ENCODE measurements at regions not wholly inside any gene's neighbourhood (a gene's known extent, or its start where the extent isn't known, plus 50 kb on each side); places are given as distances from the start of the nearest gene placed in this dataset.
"Not testable (repeated sequence)": the region's sequence is repeated elsewhere in the genome, so short reads cannot be mapped to it uniquely, and the experiment has no call there.

DNA sequence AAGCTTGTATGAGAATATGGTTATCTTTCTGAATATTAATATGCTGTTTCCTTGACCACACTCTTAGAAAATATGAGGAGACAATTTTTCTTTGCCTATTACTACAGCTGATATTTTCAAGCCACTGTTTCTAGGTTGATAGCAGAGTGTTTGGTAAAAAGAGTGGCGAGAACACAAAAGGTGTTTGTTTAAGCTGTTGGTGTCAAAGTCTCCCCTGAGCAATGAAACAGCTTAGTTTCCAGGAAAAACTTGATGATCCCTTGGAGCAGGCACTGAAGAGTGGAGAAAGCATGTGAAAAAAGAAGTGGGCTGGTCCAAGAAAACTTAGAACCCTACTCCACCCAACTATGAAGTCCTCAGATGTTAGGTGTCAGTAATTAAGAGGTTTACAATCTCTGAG is 182.7 kb downstream of the TFAP2B start:
- Histone ChIP-seq H4K8ac (ENCODE audit: low read depth, low read length) (no peak overlapping the region), H3K36me3 (ENCODE audit: control insufficient read depth in 1 of 2, insufficient read depth in 2 of 2, low read length in 2 of 2) (no peaks in the 10 kb centered on the region), H3K4me2 (ENCODE audit: low read length) (no peak overlapping the region), H3K79me1 (ENCODE audit: low read length) (no peaks in the 10 kb centered on the region), H4K12ac (ENCODE audit: low read depth, low read length) (no peak overlapping the region), H3K23ac (ENCODE audit: low read length) (no peak overlapping the region), H2BK120ac (ENCODE audit: insufficient read depth, low read length, poor library complexity) (no peak overlapping the region), H3K9ac (ENCODE audit: low read length) (no peak overlapping the region), H2AFZ (ENCODE audit: insufficient read depth, low read length, poor library complexity) (no peak overlapping the region), H4K91ac (ENCODE audit: low read depth, low read length) (no peak overlapping the region), H3K27ac (ENCODE audit: low read depth, low read length) (no peak overlapping the region), H2BK5ac (ENCODE audit: low read depth, low read length, poor library complexity) (no peak overlapping the region), H3K9me3 (ENCODE audit: insufficient read depth, low read depth, low read length) (no peaks in the 10 kb centered on the region), H3K14ac (ENCODE audit: low read length) (no peak overlapping the region), H3K4me1 (ENCODE audit: control insufficient read depth in 1 of 2, insufficient read depth in 2 of 2, low read length in 2 of 2) (no peaks in the 10 kb centered on the region), H2AK5ac (ENCODE audit: low read length) (no peak overlapping the region), H3K18ac (ENCODE audit: low read length) (no peak overlapping the region), H3K4ac (ENCODE audit: low read depth, low read length) (no peak overlapping the region), H3K27me3 (ENCODE audit: insufficient read depth, low read length) (no peaks in the 10 kb centered on the region), H3K4me3 (ENCODE audit: low read depth, low read length) (no peak overlapping the region), H2BK12ac (ENCODE audit: low read length) (no peak overlapping the region), H3K79me2 (ENCODE audit: control insufficient read depth, insufficient read depth, low read length, poor library complexity) (no peaks in the 10 kb centered on the region)
- no CpG with 5 or more reads among the region's 1 CpG for WGBS (ENCODE audit: extremely low coverage, insufficient coverage, insufficient read length)
- no peak for DNase-seq

DNA sequence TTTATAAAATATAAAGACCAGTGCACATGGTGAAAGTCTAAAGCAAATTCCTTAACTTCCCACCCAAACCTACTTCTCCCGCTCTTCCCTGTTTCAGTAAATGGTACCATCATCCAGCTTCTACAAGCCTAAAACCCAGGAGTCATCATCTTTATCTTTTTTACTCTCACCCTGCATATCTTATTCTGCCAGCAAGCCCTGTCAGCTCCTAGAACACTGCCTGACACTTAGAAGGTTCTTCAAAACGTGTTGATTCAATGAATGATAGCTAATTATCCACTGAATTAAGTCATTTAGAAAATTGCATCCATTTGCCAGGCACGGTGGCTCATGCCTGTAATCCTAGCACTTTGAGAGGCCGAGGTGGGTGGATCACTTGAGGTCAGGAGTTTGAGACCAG is 185.7 kb downstream of the TFAP2B start:
- Histone ChIP-seq H3K4me1 (ENCODE audit: control insufficient read depth in 1 of 2, insufficient read depth in 2 of 2, low read length in 2 of 2) (no peaks in the 10 kb centered on the region), H2BK5ac (ENCODE audit: low read depth, low read length, poor library complexity) (no peak overlapping the region), H2AK5ac (ENCODE audit: low read length) (no peak overlapping the region), H3K27me3 (ENCODE audit: insufficient read depth, low read length) (no peaks in the 10 kb centered on the region), H3K4ac (ENCODE audit: low read depth, low read length) (no peak overlapping the region), H3K79me1 (ENCODE audit: low read length) (no peaks in the 10 kb centered on the region), H3K9ac (ENCODE audit: low read length) (no peak overlapping the region), H4K12ac (ENCODE audit: low read depth, low read length) (no peak overlapping the region), H3K4me3 (ENCODE audit: low read depth, low read length) (no peak overlapping the region), H3K14ac (ENCODE audit: low read length) (no peak overlapping the region), H3K23ac (ENCODE audit: low read length) (no peak overlapping the region), H2BK12ac (ENCODE audit: low read length) (no peak overlapping the region), H3K18ac (ENCODE audit: low read length) (no peak overlapping the region), H4K91ac (ENCODE audit: low read depth, low read length) (no peak overlapping the region), H3K36me3 (ENCODE audit: control insufficient read depth in 1 of 2, insufficient read depth in 2 of 2, low read length in 2 of 2) (no peaks in the 10 kb centered on the region), H3K79me2 (ENCODE audit: control insufficient read depth, insufficient read depth, low read length, poor library complexity) (no peaks in the 10 kb centered on the region), H3K4me2 (ENCODE audit: low read length) (no peak overlapping the region), H3K27ac (ENCODE audit: low read depth, low read length) (no peak overlapping the region), H2AFZ (ENCODE audit: insufficient read depth, low read length, poor library complexity) (no peak overlapping the region), H4K8ac (ENCODE audit: low read depth, low read length) (no peak overlapping the region), H2BK120ac (ENCODE audit: insufficient read depth, low read length, poor library complexity) (no peak overlapping the region), H3K9me3 (ENCODE audit: insufficient read depth, low read depth, low read length) (no peaks in the 10 kb centered on the region)
- no CpG with 5 or more reads among the region's 4 CpGs for WGBS (ENCODE audit: extremely low coverage, insufficient coverage, insufficient read length)
- no peak for DNase-seq

DNA sequence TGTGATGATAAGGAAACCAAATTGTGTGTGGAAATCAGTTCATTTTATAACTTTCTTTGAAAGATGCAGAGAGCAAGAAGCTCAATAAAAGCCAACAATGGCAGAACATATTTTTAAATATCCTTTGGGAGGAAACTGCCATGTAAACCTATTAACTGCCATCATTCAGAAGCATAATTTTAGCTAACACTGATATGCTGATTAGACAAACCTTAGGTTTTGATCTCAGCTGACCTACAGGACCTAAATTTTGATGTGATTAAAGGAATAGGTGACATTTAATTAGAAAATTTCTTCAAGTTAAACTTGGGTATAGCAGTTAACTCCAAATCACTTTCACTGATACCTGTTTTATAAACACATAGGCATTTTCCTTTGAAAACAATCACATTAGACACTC is 187.1 kb downstream of the TFAP2B start:
- H3K4ac ChIP-seq (ENCODE audit: low read depth, low read length): no peak overlapping the region
- no peak overlapping the region for H3K14ac ChIP-seq (ENCODE audit: low read length)
- no peak overlapping the region for H3K9ac ChIP-seq (ENCODE audit: low read length)
- H2AK5ac ChIP-seq (ENCODE audit: low read length): no peak overlapping the region
- H3K27ac ChIP-seq (ENCODE audit: low read depth, low read length): no peak overlapping the region
- H3K27me3 ChIP-seq (ENCODE audit: insufficient read depth, low read length): no peaks in the 10 kb centered on the region
- no peak overlapping the region for H3K4me2 ChIP-seq (ENCODE audit: low read length)
- H3K4me1 ChIP-seq (ENCODE audit: control insufficient read depth in 1 of 2, insufficient read depth in 2 of 2, low read length in 2 of 2): no peaks in the 10 kb centered on the region
- DNase-seq: no peak
- no peak overlapping the region for H2AFZ ChIP-seq (ENCODE audit: insufficient read depth, low read length, poor library complexity)
- no peak overlapping the region for H4K12ac ChIP-seq (ENCODE audit: low read depth, low read length)
- no peak overlapping the region for H2BK120ac ChIP-seq (ENCODE audit: insufficient read depth, low read length, poor library complexity)
- H3K79me2 ChIP-seq (ENCODE audit: control insufficient read depth, insufficient read depth, low read length, poor library complexity): no peaks in the 10 kb centered on the region
- H3K18ac ChIP-seq (ENCODE audit: low read length): no peak overlapping the region
- H4K8ac ChIP-seq (ENCODE audit: low read depth, low read length): no peak overlapping the region
- H3K36me3 ChIP-seq (ENCODE audit: control insufficient read depth in 1 of 2, insufficient read depth in 2 of 2, low read length in 2 of 2): no peaks in the 10 kb centered on the region
- no peak overlapping the region for H3K23ac ChIP-seq (ENCODE audit: low read length)
- no peak overlapping the region for H2BK5ac ChIP-seq (ENCODE audit: low read depth, low read length, poor library complexity)
- no peak overlapping the region for H4K91ac ChIP-seq (ENCODE audit: low read depth, low read length)
- no peak overlapping the region for H2BK12ac ChIP-seq (ENCODE audit: low read length)
- no peaks in the 10 kb centered on the region for H3K79me1 ChIP-seq (ENCODE audit: low read length)
- no peaks in the 10 kb centered on the region for H3K9me3 ChIP-seq (ENCODE audit: insufficient read depth, low read depth, low read length)
- no peak overlapping the region for H3K4me3 ChIP-seq (ENCODE audit: low read depth, low read length)

DNA sequence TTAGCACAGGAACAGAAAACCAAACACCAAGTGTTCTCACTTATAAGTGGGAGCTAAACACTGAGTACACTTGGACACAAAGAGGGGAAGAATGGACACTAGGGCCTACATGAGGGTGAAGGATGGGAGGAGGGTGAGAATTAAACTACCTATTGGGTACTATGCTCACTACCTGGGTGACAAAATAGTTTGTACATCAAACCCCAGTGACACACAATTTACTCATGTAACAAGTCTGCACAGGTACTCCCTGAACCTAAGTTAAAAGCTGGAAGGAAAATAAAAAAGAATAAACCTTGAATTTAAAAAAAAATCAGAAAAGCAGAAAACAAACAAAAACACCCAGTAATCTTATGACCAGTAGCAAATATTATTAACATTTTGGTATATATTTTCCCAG is 188.6 kb downstream of the TFAP2B start:
- no peaks in the 10 kb centered on the region for H3K4me1 ChIP-seq (ENCODE audit: control insufficient read depth in 1 of 2, insufficient read depth in 2 of 2, low read length in 2 of 2)

DNA sequence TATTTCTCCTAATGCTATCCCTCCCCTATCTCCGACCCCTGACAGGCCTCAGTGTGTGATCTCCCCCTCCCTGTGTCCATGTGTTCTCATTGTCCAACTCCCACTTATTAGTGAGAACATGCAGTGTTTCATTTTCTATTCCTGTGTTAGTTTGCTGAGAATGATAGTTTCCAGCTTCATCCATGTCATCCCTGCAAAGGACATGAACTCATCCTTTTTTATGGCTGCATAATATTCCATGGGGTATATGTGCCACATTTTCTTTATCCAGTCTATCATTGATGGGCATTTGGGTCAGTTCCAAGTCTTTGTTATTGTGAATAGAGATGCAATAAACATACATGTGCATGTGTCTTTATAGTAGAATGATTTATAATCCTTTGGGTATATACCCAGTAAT is 190.0 kb downstream of the TFAP2B start:
- H3K4me2 ChIP-seq (ENCODE audit: low read length); H3K4me1 ChIP-seq (ENCODE audit: control insufficient read depth in 1 of 2, insufficient read depth in 2 of 2, low read length in 2 of 2); H3K18ac ChIP-seq (ENCODE audit: low read length); H3K4me3 ChIP-seq (ENCODE audit: low read depth, low read length); H2BK12ac ChIP-seq (ENCODE audit: low read length); H3K27ac ChIP-seq (ENCODE audit: low read depth, low read length); H2BK5ac ChIP-seq (ENCODE audit: low read depth, low read length, poor library complexity); H2AFZ ChIP-seq (ENCODE audit: insufficient read depth, low read length, poor library complexity); H3K79me2 ChIP-seq (ENCODE audit: control insufficient read depth, insufficient read depth, low read length, poor library complexity); H3K27me3 ChIP-seq (ENCODE audit: insufficient read depth, low read length); H2BK120ac ChIP-seq (ENCODE audit: insufficient read depth, low read length, poor library complexity); H3K23ac ChIP-seq (ENCODE audit: low read length); H2AK5ac ChIP-seq (ENCODE audit: low read length); H3K14ac ChIP-seq (ENCODE audit: low read length); H3K9me3 ChIP-seq (ENCODE audit: insufficient read depth, low read depth, low read length); H4K12ac ChIP-seq (ENCODE audit: low read depth, low read length); H4K8ac ChIP-seq (ENCODE audit: low read depth, low read length); H4K91ac ChIP-seq (ENCODE audit: low read depth, low read length); H3K4ac ChIP-seq (ENCODE audit: low read depth, low read length); H3K9ac ChIP-seq (ENCODE audit: low read length); H3K36me3 ChIP-seq (ENCODE audit: control insufficient read depth in 1 of 2, insufficient read depth in 2 of 2, low read length in 2 of 2); H3K79me1 ChIP-seq (ENCODE audit: low read length); DNase-seq: not testable (repeated sequence)
- no CpG with 5 or more reads among the region's 1 CpG for whole genome bisulfite sequencing (ENCODE audit: extremely low coverage, insufficient coverage, insufficient read length)

More for the DNA sequence above, 188.6 kb downstream of the TFAP2B start:
- H2AK5ac ChIP-seq (ENCODE audit: low read length): no peak overlapping the region
- no peak overlapping the region for H4K8ac ChIP-seq (ENCODE audit: low read depth, low read length)
- H2AFZ ChIP-seq (ENCODE audit: insufficient read depth, low read length, poor library complexity): no peak overlapping the region
- DNase-seq: no peak
- no peak overlapping the region for H4K91ac ChIP-seq (ENCODE audit: low read depth, low read length)
- H3K36me3 ChIP-seq (ENCODE audit: control insufficient read depth in 1 of 2, insufficient read depth in 2 of 2, low read length in 2 of 2): no peaks in the 10 kb centered on the region
- no peak overlapping the region for H3K9ac ChIP-seq (ENCODE audit: low read length)
- no peak overlapping the region for H2BK12ac ChIP-seq (ENCODE audit: low read length)
- no peak overlapping the region for H3K23ac ChIP-seq (ENCODE audit: low read length)
- H3K14ac ChIP-seq (ENCODE audit: low read length): no peak overlapping the region
- no peak overlapping the region for H3K4me2 ChIP-seq (ENCODE audit: low read length)
- H4K12ac ChIP-seq (ENCODE audit: low read depth, low read length): no peak overlapping the region
- no peak overlapping the region for H2BK5ac ChIP-seq (ENCODE audit: low read depth, low read length, poor library complexity)
- no peaks in the 10 kb centered on the region for H3K27me3 ChIP-seq (ENCODE audit: insufficient read depth, low read length)
- H3K79me2 ChIP-seq (ENCODE audit: control insufficient read depth, insufficient read depth, low read length, poor library complexity): no peaks in the 10 kb centered on the region
- H3K79me1 ChIP-seq (ENCODE audit: low read length): no peaks in the 10 kb centered on the region
- no peak overlapping the region for H3K18ac ChIP-seq (ENCODE audit: low read length)
- no peak overlapping the region for H2BK120ac ChIP-seq (ENCODE audit: insufficient read depth, low read length, poor library complexity)
- no peaks in the 10 kb centered on the region for H3K9me3 ChIP-seq (ENCODE audit: insufficient read depth, low read depth, low read length)
- H3K4me3 ChIP-seq (ENCODE audit: low read depth, low read length): no peak overlapping the region
- H3K4ac ChIP-seq (ENCODE audit: low read depth, low read length): no peak overlapping the region
- H3K27ac ChIP-seq (ENCODE audit: low read depth, low read length): no peak overlapping the region

Data from trophoblast cell (in vitro differentiated cells and primary cell).